Breast epithelium (tissue), 4 donors: ENCODE measurements at regions not wholly inside any gene's neighbourhood (a gene's known extent, or its start where the extent isn't known, plus 50 kb on each side); places are given as distances from the start of the nearest gene placed in this dataset.
"Not testable (repeated sequence)": the region's sequence is repeated elsewhere in the genome, so short reads cannot be mapped to it uniquely, and the experiment has no call there.

Source experiments
- DNase-seq, 2 donors: peaks; one replicate each; pipeline ENCODE4 v3.0.0-alpha.2; 2019; ENCODE audit warnings: low spot score in 2 of 2
- H3K27ac ChIP-seq, 2 donors: fragments of 200-600 bp; sonication (generic) in 1 of 2; one replicate each; pipeline ENCODE4 v1.5.1; 2016 to 2019; ENCODE audit warnings: mild to moderate bottlenecking in 1 of 2
- H3K27me3 ChIP-seq, 2 donors: fragments of 200-600 bp; sonication (generic) in 1 of 2; one replicate each; pipeline versions ENCODE4 v1.5.1 to v1.6.0; 2017 to 2019; ENCODE audit warnings: control low read depth in 1 of 2, mild to moderate bottlenecking in 1 of 2
- H3K36me3 ChIP-seq: fragments of 200-600 bp; one replicate; pipeline ENCODE4 v1.5.1; 2019
- H3K4me1 ChIP-seq, 2 donors: fragments of 200-600 bp; sonication (generic); one replicate each; pipeline ENCODE4 v1.5.1; 2016 to 2019; ENCODE audit warnings: control low read depth in 1 of 2
- H3K4me3 ChIP-seq, 3 donors: fragments of 200-600 bp; sonication (generic); 1 replicate in 2 of 3; 2 replicates in 1 of 3; pipeline ENCODE4 v1.5.1; 2016 to 2019; ENCODE audit warnings: mild to moderate bottlenecking in 3 of 3, moderate library complexity in 2 of 3
- H3K9me3 ChIP-seq, 2 donors: fragments of 200-600 bp; sonication (generic) in 1 of 2; one replicate each; pipeline ENCODE4 v1.5.1; 2016 to 2019; ENCODE audit warnings: control low read depth in 1 of 2
- POLR2A ChIP-seq: fragments of 450-650 bp; IDR thresholded peaks from one replicate; pipeline ENCODE4 v1.6.1; 2016; ENCODE audit warnings: antibody characterized with exemption, mild to moderate bottlenecking, moderate library complexity
- POLR2AphosphoS5 ChIP-seq, 3 donors: sonication (generic); formaldehyde crosslinking; IDR thresholded peaks; one replicate each; pipeline ENCODE4 v1.6.1; 2017; ENCODE audit warnings: antibody characterized with exemption in 3 of 3
- intact Hi-C: fragments of 100-400 bp; cut with DNase I; formaldehyde crosslinking; loops from one replicate; pipeline ENCODE4 v1.15.1; 2023; ENCODE audit warnings: low total_unique reads
- TF ChIP-seq, protein P1 (sequence below), 3 donors: fragments of 450-650 bp; IDR thresholded peaks; one replicate each; pipeline ENCODE4 v1.5.1; 2016 to 2017; ENCODE audit warnings: antibody characterized with exemption in 3 of 3, mild to moderate bottlenecking in 3 of 3, moderate library complexity in 3 of 3

DNA sequence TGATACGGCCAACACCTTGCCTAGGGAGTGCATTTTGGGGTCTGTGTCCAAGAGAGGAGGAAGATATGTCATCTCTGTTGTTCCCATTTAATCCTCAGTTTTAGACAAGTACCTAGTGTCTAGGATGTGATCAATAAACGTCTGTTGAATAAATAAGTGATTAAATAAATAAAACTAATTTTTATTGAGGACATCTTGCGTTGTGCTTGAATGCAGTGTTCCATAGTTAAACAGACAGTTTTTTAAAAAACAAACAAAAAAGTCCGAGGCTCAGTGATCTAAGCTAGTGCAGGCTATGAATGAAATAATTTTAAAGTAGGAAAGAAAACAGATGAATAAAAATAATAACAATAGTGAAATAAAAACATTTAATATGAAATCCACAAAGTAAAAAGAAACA lies 283.0 kb upstream of the MAF start:
- Histone ChIP-seq H3K27ac (no peak overlapping the region), H3K27me3 (no peaks in the 10 kb centered on the region), H3K4me1 (no peaks in the 10 kb centered on the region), H3K9me3 (no peaks in the 10 kb centered on the region), H3K36me3 (no peaks in the 10 kb centered on the region), H3K4me3 (no peak overlapping the region)
- intact Hi-C loops = no loop called here
- DNase-seq = no peak
- TF ChIP-seq POLR2AphosphoS5 (IDR thresholded peaks at IDR 0.05) = no peak
- TF ChIP-seq POLR2A = no peak
- TF ChIP-seq, protein P1, sequence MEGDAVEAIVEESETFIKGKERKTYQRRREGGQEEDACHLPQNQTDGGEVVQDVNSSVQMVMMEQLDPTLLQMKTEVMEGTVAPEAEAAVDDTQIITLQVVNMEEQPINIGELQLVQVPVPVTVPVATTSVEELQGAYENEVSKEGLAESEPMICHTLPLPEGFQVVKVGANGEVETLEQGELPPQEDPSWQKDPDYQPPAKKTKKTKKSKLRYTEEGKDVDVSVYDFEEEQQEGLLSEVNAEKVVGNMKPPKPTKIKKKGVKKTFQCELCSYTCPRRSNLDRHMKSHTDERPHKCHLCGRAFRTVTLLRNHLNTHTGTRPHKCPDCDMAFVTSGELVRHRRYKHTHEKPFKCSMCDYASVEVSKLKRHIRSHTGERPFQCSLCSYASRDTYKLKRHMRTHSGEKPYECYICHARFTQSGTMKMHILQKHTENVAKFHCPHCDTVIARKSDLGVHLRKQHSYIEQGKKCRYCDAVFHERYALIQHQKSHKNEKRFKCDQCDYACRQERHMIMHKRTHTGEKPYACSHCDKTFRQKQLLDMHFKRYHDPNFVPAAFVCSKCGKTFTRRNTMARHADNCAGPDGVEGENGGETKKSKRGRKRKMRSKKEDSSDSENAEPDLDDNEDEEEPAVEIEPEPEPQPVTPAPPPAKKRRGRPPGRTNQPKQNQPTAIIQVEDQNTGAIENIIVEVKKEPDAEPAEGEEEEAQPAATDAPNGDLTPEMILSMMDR (IDR thresholded peaks at IDR 0.05) = no peak

DNA sequence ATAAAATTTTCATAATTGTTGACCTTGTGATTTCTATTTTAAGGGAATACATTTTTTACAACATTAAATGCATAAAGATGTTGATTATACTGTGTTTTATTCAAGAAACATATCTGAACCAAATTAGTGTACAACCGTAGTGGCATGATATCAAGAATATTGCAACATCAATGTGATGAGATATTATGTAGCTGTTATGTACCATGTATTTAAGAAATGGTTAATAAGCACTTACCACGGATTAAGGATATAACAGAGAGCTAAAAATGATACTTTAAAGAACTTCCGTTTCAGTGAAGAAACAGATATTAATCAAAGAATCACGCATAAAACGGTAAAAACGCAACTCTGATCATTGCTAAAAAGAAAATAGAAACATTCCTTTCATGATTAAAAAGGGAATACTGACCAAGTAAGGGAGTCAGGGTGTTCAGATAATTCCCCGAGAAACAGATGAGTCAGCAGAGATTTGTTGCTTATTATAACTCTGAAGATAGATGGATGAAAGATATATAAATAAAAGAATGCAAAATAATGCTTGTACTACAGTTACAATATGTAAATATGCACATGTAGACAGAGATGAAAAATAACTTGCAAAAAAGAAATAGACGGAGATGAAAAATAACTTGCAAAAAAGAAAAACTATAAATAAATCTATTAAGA lies 281.9 kb upstream of the MAF start:
- DNase-seq = no peak
- Histone ChIP-seq H3K27me3 (no peaks in the 10 kb centered on the region), H3K4me1 (no peaks in the 10 kb centered on the region), H3K4me3 (no peak overlapping the region), H3K36me3 (no peaks in the 10 kb centered on the region), H3K27ac (no peak overlapping the region), H3K9me3 (no peaks in the 10 kb centered on the region)
- TF ChIP-seq POLR2AphosphoS5 (IDR thresholded peaks at IDR 0.05) (no peak), POLR2A (no peak)
- TF ChIP-seq, protein P1 (IDR thresholded peaks at IDR 0.05) = no peak
- intact Hi-C loops = no loop called here

DNA sequence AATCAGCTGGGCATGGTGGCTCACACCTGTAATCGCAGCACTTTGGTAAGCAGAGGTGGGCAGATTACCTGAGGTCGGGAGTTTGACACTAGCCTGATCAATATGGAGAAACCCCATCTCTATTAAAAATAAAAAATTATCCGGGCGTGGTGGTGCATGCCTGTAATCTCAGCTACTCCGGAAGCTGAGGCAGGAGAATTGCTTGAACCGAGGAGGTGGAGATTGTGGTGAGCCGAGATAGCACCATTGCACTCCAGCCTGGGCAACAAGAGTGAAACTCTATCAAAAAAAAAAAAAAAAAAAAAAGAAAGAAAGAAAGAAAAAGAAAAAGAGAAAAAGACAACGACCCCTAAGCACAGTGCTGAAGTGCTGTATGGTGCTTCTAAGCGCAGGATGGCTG lies 280.6 kb upstream of the MAF start:
- H3K27ac ChIP-seq, H3K27me3 ChIP-seq, DNase-seq, H3K36me3 ChIP-seq, H3K4me3 ChIP-seq, H3K9me3 ChIP-seq, H3K4me1 ChIP-seq, intact Hi-C loops: not testable (repeated sequence)

DNA sequence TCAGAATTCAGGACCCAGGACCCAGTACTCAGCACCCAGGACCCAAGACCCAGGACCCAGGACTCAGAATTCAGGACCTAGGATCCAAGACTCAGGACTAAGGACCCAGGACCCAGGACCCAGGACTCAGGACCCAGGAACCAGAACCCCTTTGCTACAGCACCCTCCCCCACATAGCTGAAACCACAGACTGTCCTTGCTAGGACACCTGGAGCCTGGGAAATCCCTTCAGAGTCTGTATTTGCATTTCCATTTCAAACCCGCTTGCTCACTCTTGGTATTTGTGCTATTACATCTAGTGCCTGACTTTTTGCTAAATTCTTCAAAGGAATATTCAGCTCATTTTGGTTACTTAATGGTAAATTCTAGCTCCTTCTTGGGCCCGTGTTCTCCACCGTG lies 275.8 kb upstream of the MAF start:
- DNase-seq = no peak
- no peaks in the 10 kb centered on the region for H3K27me3 ChIP-seq
- no peak for TF ChIP-seq POLR2AphosphoS5 (IDR thresholded peaks at IDR 0.05)
- TF ChIP-seq, protein P1 (IDR thresholded peaks at IDR 0.05) = no peak
- TF ChIP-seq POLR2A = no peak
- H3K36me3 ChIP-seq = no peaks in the 10 kb centered on the region
- intact Hi-C loops = no loop called here
- H3K9me3 ChIP-seq = no peaks in the 10 kb centered on the region
- H3K4me1 ChIP-seq = no peaks in the 10 kb centered on the region
- H3K27ac ChIP-seq = no peak overlapping the region
- H3K4me3 ChIP-seq = no peak overlapping the region

DNA sequence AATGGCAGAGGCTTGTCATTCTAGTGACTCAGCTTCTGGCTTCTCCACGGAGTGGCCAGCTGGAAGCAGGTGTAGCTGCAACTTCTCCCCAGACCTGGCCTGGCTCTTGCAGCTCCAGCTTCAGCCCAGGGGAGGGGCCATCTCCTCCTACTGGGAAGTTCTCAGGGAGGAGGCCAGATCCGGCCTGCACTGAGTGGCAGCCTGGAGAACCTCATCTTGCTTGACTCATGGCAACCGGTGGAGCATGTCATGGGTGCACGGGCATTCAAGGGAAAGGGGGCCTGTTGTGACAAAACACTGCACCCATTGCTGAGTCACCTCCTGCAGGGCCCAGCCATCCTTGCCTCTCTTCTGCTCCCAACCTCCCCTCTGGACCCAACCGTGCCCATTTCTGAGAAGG lies 273.9 kb upstream of the MAF start:
- TF ChIP-seq POLR2AphosphoS5 (IDR thresholded peaks at IDR 0.05) = no peak

DNA sequence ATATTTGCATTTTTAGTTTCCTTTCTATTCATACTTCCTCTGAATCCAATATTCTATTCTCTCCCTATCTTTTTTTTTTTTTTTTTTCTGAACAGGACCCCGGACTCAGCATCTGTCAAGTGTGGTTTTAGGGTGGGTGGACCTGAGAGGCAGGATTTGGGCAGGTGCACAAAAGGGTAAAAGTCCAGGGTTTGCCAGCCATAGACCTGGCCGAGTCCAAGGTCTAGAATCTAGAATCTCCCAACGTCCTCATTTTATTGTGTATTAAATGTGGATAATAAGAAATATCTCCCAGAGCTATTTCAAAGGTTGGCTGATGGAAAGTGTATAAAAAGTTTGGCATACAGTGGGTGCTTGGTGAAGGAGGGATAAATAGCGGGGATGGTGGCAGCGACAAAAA lies 273.3 kb upstream of the MAF start:
- no peak for DNase-seq
- H3K27me3 ChIP-seq = no peaks in the 10 kb centered on the region
- no peaks in the 10 kb centered on the region for H3K4me1 ChIP-seq
- H3K9me3 ChIP-seq = no peaks in the 10 kb centered on the region
- no peaks in the 10 kb centered on the region for H3K36me3 ChIP-seq
- no peak overlapping the region for H3K4me3 ChIP-seq
- no peak overlapping the region for H3K27ac ChIP-seq
- intact Hi-C loops = no loop called here
- TF ChIP-seq POLR2AphosphoS5 (IDR thresholded peaks at IDR 0.05) = no peak
- TF ChIP-seq, protein P1 (IDR thresholded peaks at IDR 0.05) = no peak
- no peak for TF ChIP-seq POLR2A

More for the DNA sequence above, 273.9 kb upstream of the MAF start:
- Histone ChIP-seq H3K27me3 (no peaks in the 10 kb centered on the region), H3K36me3 (no peaks in the 10 kb centered on the region), H3K4me1 (no peaks in the 10 kb centered on the region), H3K27ac (no peak overlapping the region), H3K4me3 (no peak overlapping the region), H3K9me3 (no peaks in the 10 kb centered on the region)
- intact Hi-C loops = no loop called here
- no peak for DNase-seq
